ENCODE measurements at regions not wholly inside any gene's neighbourhood (a gene's known extent, or its start where the extent isn't known, plus 50 kb on each side); places are given as distances from the start of the nearest gene placed in this dataset.

DNA sequence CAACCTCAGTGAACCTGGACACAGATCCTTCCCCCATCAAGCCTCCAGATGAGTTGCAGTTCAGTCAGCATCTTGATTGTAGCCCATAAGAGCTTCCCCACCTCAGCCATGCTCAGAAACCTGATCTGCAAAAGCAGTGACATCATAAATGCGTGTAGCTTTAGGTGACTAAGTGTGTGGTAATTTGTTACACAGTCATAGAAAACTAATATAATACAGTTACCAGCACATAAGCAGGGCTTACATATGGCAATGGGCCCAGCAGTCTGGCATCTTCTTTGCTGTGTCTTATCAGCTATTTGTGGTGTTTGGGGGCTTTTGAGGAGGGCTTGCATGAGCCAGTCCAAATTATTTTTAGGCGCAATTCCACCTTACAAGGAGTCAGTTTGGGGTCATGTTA lies 807.0 kb downstream of the SLC4A3 start:
- no peak overlapping the region for H3K27ac Mint-ChIP-seq
- H3K4me1 Mint-ChIP-seq, result no peaks in the 10 kb centered on the region
- no peak for TF ChIP-seq SMAD3 (CRISPR knock-in tag; IDR thresholded peaks at IDR 0.05; ENCODE audit: borderline replicate concordance)
- TF ChIP-seq, protein P1, sequence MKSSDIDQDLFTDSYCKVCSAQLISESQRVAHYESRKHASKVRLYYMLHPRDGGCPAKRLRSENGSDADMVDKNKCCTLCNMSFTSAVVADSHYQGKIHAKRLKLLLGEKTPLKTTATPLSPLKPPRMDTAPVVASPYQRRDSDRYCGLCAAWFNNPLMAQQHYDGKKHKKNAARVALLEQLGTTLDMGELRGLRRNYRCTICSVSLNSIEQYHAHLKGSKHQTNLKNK (CRISPR knock-in tag; IDR thresholded peaks at IDR 0.05), result no peak
- no peak for TF ChIP-seq ZNF671 (CRISPR knock-in tag; IDR thresholded peaks at IDR 0.05)
- no peak for TF ChIP-seq ERG (CRISPR knock-in tag; IDR thresholded peaks at IDR 0.05)
- no peak for TF ChIP-seq ZNF121 (CRISPR knock-in tag; IDR thresholded peaks at IDR 0.05)
- no peak for TF ChIP-seq KAT7 (CRISPR knock-in tag; IDR thresholded peaks at IDR 0.05; ENCODE audit: borderline replicate concordance)
- TF ChIP-seq GABPB1 (CRISPR knock-in tag; IDR thresholded peaks at IDR 0.05), result no peak
- no peak for TF ChIP-seq NFE2L1 (CRISPR knock-in tag; IDR thresholded peaks at IDR 0.05)
- TF ChIP-seq NFATC4 (CRISPR knock-in tag; IDR thresholded peaks at IDR 0.05), result no peak
- no peak for TF ChIP-seq NR3C1 (CRISPR knock-in tag; conservative IDR thresholded peaks at IDR 0.05; ENCODE audit: low read depth)
- ATAC-seq (no peak), DNase-seq (ENCODE audit: low spot score) (no peak)
- H3K27me3 Mint-ChIP-seq (ENCODE audit: low read depth), result no peaks in the 10 kb centered on the region
- ChIA-PET CTCF (no interaction called here), POLR2A (no interaction called here)
- H3K9me3 Mint-ChIP-seq, result peaks cover 27% of the 10 kb centered on the region
- no peak overlapping the region for H3K4me3 Mint-ChIP-seq
- no peaks in the 10 kb centered on the region; the same call in 1 of the 2 replicates for H3K36me3 Mint-ChIP-seq

- ChIA-PET CTCF (no interaction called here), POLR2A (no interaction called here)
- Mint-ChIP-seq H3K27me3 (ENCODE audit: low read depth) (no peaks in the 10 kb centered on the region), H3K36me3 (peaks cover 3% of the 10 kb centered on the region; the same call in 1 of the 2 replicates), H3K9me3 (peaks cover 34% of the 10 kb centered on the region), H3K4me3 (no peak overlapping the region), H3K4me1 (no peaks in the 10 kb centered on the region), H3K27ac (no peak overlapping the region)
- DNase-seq (ENCODE audit: low spot score), result no peak
- ATAC-seq, result no peak
- TF ChIP-seq, protein P2, sequence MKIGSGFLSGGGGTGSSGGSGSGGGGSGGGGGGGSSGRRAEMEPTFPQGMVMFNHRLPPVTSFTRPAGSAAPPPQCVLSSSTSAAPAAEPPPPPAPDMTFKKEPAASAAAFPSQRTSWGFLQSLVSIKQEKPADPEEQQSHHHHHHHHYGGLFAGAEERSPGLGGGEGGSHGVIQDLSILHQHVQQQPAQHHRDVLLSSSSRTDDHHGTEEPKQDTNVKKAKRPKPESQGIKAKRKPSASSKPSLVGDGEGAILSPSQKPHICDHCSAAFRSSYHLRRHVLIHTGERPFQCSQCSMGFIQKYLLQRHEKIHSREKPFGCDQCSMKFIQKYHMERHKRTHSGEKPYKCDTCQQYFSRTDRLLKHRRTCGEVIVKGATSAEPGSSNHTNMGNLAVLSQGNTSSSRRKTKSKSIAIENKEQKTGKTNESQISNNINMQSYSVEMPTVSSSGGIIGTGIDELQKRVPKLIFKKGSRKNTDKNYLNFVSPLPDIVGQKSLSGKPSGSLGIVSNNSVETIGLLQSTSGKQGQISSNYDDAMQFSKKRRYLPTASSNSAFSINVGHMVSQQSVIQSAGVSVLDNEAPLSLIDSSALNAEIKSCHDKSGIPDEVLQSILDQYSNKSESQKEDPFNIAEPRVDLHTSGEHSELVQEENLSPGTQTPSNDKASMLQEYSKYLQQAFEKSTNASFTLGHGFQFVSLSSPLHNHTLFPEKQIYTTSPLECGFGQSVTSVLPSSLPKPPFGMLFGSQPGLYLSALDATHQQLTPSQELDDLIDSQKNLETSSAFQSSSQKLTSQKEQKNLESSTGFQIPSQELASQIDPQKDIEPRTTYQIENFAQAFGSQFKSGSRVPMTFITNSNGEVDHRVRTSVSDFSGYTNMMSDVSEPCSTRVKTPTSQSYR (CRISPR knock-in tag; IDR thresholded peaks at IDR 0.05), result no peak
- TF ChIP-seq ELF4 (CRISPR knock-in tag; IDR thresholded peaks at IDR 0.05; ENCODE audit: low read depth) (no peak), ZNF121 (CRISPR knock-in tag; IDR thresholded peaks at IDR 0.05) (no peak), SMAD4 (CRISPR knock-in tag; IDR thresholded peaks at IDR 0.05) (no peak), TP53 (CRISPR knock-in tag; IDR thresholded peaks at IDR 0.05) (no peak), CREM (CRISPR knock-in tag; IDR thresholded peaks at IDR 0.05) (no peak), PRRX2 (CRISPR knock-in tag; IDR thresholded peaks at IDR 0.05) (no peak), RELA (CRISPR knock-in tag; IDR thresholded peaks at IDR 0.05; ENCODE audit: borderline replicate concordance) (no peak), CBFB (CRISPR knock-in tag; IDR thresholded peaks at IDR 0.05; ENCODE audit: low read depth) (no peak), GRHL2 (CRISPR knock-in tag; IDR thresholded peaks at IDR 0.05; ENCODE audit: insufficient replicate concordance, severe bottlenecking) (no peak), E2F1 (CRISPR knock-in tag; IDR thresholded peaks at IDR 0.05) (no peak), ARID4B (CRISPR knock-in tag; IDR thresholded peaks at IDR 0.05; ENCODE audit: borderline replicate concordance) (no peak), ZBTB21 (CRISPR knock-in tag; IDR thresholded peaks at IDR 0.05; ENCODE audit: borderline replicate concordance) (no peak), STAT6 (CRISPR knock-in tag; conservative IDR thresholded peaks at IDR 0.05; ENCODE audit: low read depth) (no peak), ZNF416 (CRISPR knock-in tag; IDR thresholded peaks at IDR 0.05) (no peak)
These were observed 810.5 kb downstream of the SLC4A3 start for GRCh38 chr2:220437938-220438337.

Measured in WTC11 (cell line).